GM19372 (cell line): ENCODE measurements at regions not wholly inside any gene's neighbourhood (a gene's known extent, or its start where the extent isn't known, plus 50 kb on each side); places are given as distances from the start of the nearest gene placed in this dataset.

ENCODE experiments used
- ATAC-seq: cut with Tn5 transposase; IDR thresholded peaks from one replicate; pipeline ENCODE4 v1.9.1; 2021; ENCODE audit warnings: mild to moderate bottlenecking, low read depth, moderate library complexity; ENCODE audit not compliant: unreplicated experiment

GRCh38 chr10:83632701-83633100 lies 506.6 kb upstream of the GHITM start:
- no peak for ATAC-seq

GRCh38 chr10:83633547-83633946 lies 505.8 kb upstream of the GHITM start:
- no peak for ATAC-seq

- ATAC-seq, result no peak
Measured at GRCh38 chr10:83636826-83637225, 502.5 kb upstream of the GHITM start.

GRCh38 chr10:83647526-83647925 lies 491.8 kb upstream of the GHITM start:
- no peak for ATAC-seq

GRCh38 chr10:83648201-83648600 lies 491.1 kb upstream of the GHITM start:
- ATAC-seq, result no peak

- ATAC-seq, result no peak
Measured at GRCh38 chr10:83649471-83649870, 489.8 kb upstream of the GHITM start.

GRCh38 chr10:83654689-83655088 lies 484.6 kb upstream of the GHITM start:
- no peak for ATAC-seq

GRCh38 chr10:83656924-83657323 lies 482.4 kb upstream of the GHITM start:
- ATAC-seq, result no peak

- no peak for ATAC-seq
Measured at GRCh38 chr10:83657487-83657886, 481.8 kb upstream of the GHITM start.

- ATAC-seq, result no peak
Measured at GRCh38 chr10:83663918-83664317, 475.4 kb upstream of the GHITM start.

GRCh38 chr10:83666762-83667161 lies 472.5 kb upstream of the GHITM start:
- no peak for ATAC-seq

- ATAC-seq, result no peak
Measured at GRCh38 chr10:83667594-83667993, 471.7 kb upstream of the GHITM start.

GRCh38 chr10:83673316-83673715 lies 466.0 kb upstream of the GHITM start:
- no peak for ATAC-seq

GRCh38 chr10:83677795-83678194 lies 461.5 kb upstream of the GHITM start:
- ATAC-seq, result no peak

GRCh38 chr10:83678850-83679249 lies 460.5 kb upstream of the GHITM start:
- no peak for ATAC-seq

- peak; percentile 98 for ATAC-seq
Measured at GRCh38 chr10:83680470-83680891, 458.8 kb upstream of the GHITM start.

GRCh38 chr10:83682414-83682813 lies 456.9 kb upstream of the GHITM start:
- ATAC-seq, result no peak

- ATAC-seq, result no peak
Measured at GRCh38 chr10:83685458-83685857, 453.9 kb upstream of the GHITM start.

- ATAC-seq, result no peak
Measured at GRCh38 chr10:83691791-83692596, 447.3 kb upstream of the GHITM start.

- ATAC-seq, result no peak
Measured at GRCh38 chr10:83698899-83699298, 440.4 kb upstream of the GHITM start.

- ATAC-seq, result no peak
Measured at GRCh38 chr10:83701799-83702198, 437.5 kb upstream of the GHITM start.

GRCh38 chr10:83702731-83703130 lies 436.6 kb upstream of the GHITM start:
- no peak for ATAC-seq

- ATAC-seq, result no peak
Measured at GRCh38 chr10:83706120-83706519, 433.2 kb upstream of the GHITM start.
